HepG2 (cell line): ENCODE measurements at regions not wholly inside any gene's neighbourhood (a gene's known extent, or its start where the extent isn't known, plus 50 kb on each side); places are given as distances from the start of the nearest gene placed in this dataset.

Experiments
- ATAC-seq: fragments of 200-7000 bp; cut with Tn5 transposase; 3 replicates; pipeline ENCODE4 v1.9.1; 2020; ENCODE audit warnings: mild to moderate bottlenecking, moderate library complexity
- BruUV-seq: library from RNA; stranded (reverse); fragments of 400-500 nt; replicated peaks from 2 replicates; lab custom pipeline; 2021; lab: Mats Ljungman, UMichigan
- CTCF ChIA-PET: fragments of 300-600 bp; formaldehyde crosslinking; extraction: SDS; loops from one replicate; lab custom pipeline; 2021; ENCODE audit warnings: low total read pairs, inconsistent platforms, low intra/inter-chr PET ratio; lab: Yijun Ruan, JAX
- POLR2A ChIA-PET: fragments of 350-600 bp; sonication (Branson Sonifier 250); formaldehyde crosslinking; loops from one replicate; lab custom pipeline; 2020; ENCODE audit warnings: antibody characterized with exemption, inconsistent platforms; lab: Yijun Ruan, JAX
- DNase-seq: peaks from one replicate; pipeline ENCODE4 v3.0.0-alpha.2; 2015; ENCODE audit warnings: low spot score
- FAIRE-seq: peaks from 3 replicates; lab custom pipeline; 2011; peaks lifted over from hg19 to GRCh38; lab: Jason Lieb, UNC
- H2AFZ ChIP-seq: one replicate; pipeline ENCODE4 v1.6.1; 2011; ENCODE audit warnings: low read length, inconsistent platforms
- H3K27ac ChIP-seq: fragments of 300-600 bp; 3 replicates; pipeline ENCODE4 v1.8.0; 2011; ENCODE audit warnings: mixed run types, mild to moderate bottlenecking, mixed read lengths, low read length, inconsistent platforms; ENCODE audit not compliant: insufficient read depth; ENCODE audit errors: extremely low read length
- H3K27me3 ChIP-seq, 2 experiments: fragments of 200-600 bp in 1 of 2; 2 replicates in 1 of 2; 3 replicates in 1 of 2; pipeline versions ENCODE4 v1.6.0 to v1.8.0; 2011; ENCODE audit warnings: low read length in 2 of 2, mild to moderate bottlenecking in 2 of 2, moderate library complexity in 2 of 2, inconsistent platforms in 1 of 2; ENCODE audit not compliant: insufficient read depth in 2 of 2, control insufficient read depth in 1 of 2
- H3K36me3 ChIP-seq, 2 experiments: fragments of 200-600 bp in 1 of 2; replicated peaks in 1 of 2; 2 replicates in 1 of 2; 3 replicates in 1 of 2; pipeline versions ENCODE4 v1.5.1 to v1.8.0; 2011; ENCODE audit warnings: low read length in 2 of 2, inconsistent platforms in 1 of 2; ENCODE audit not compliant: insufficient read depth in 2 of 2, control insufficient read depth in 1 of 2
- H3K4me1 ChIP-seq: 2 replicates; pipeline ENCODE4 v1.5.1; 2012; ENCODE audit warnings: low read length, inconsistent platforms; ENCODE audit not compliant: insufficient read depth
- H3K4me2 ChIP-seq: 2 replicates; pipeline ENCODE4 v1.6.0; 2011; ENCODE audit warnings: low read depth, low read length, inconsistent platforms
- H3K4me3 ChIP-seq, 3 experiments: fragments of 200-600 bp in 1 of 3; sonication (generic), shearing (Covaris generic) in 1 of 3; replicated peaks in 1 of 3; 2 replicates each; pipeline ENCODE4 v1.5.1; 2011 to 2016; ENCODE audit warnings: low read length in 3 of 3, inconsistent platforms in 2 of 3, low read depth in 2 of 3, mild to moderate bottlenecking in 2 of 3, control low read depth in 1 of 3, mixed read lengths in 1 of 3; ENCODE audit not compliant: insufficient read depth in 1 of 3
- H3K79me2 ChIP-seq: one replicate; pipeline ENCODE4 v1.6.1; 2011; ENCODE audit warnings: low read length, inconsistent platforms; ENCODE audit not compliant: insufficient read depth
- H3K9ac ChIP-seq: 2 replicates; pipeline ENCODE4 v1.6.0; 2011; ENCODE audit warnings: mild to moderate bottlenecking, low read depth, low read length, inconsistent platforms; ENCODE audit not compliant: insufficient read depth
- H3K9me3 ChIP-seq: 2 replicates; pipeline ENCODE4 v1.5.1; 2012; ENCODE audit warnings: mild to moderate bottlenecking, low read length
- H4K20me1 ChIP-seq: 2 replicates; pipeline ENCODE4 v1.6.0; 2011; ENCODE audit warnings: inconsistent platforms, mild to moderate bottlenecking, low read length, moderate library complexity; ENCODE audit not compliant: insufficient read depth
- BHLHE40 ChIP-seq: IDR thresholded peaks from 2 replicates; pipeline ENCODE4 v1.6.1; 2011; ENCODE audit warnings: low read length, improper control_type of control experiment
- DMAP1 ChIP-seq: IDR thresholded peaks from 2 replicates; pipeline ENCODE4 v1.6.1; 2016
- EED ChIP-seq: sonication (generic); formaldehyde crosslinking; IDR thresholded peaks from 2 replicates; pipeline ENCODE4 v1.5.0; 2020; ENCODE audit warnings: mild to moderate bottlenecking, missing genetic modification reagents
- FOSL2 ChIP-seq: sonication (generic); formaldehyde crosslinking; IDR thresholded peaks from 2 replicates; pipeline ENCODE4 v1.4.0; 2020; ENCODE audit warnings: missing genetic modification reagents
- HMG20A ChIP-seq: IDR thresholded peaks from 2 replicates; pipeline ENCODE4 v1.6.1; 2016; ENCODE audit warnings: borderline replicate concordance
- IKZF4 ChIP-seq: sonication (generic); formaldehyde crosslinking; IDR thresholded peaks from 2 replicates; pipeline ENCODE4 v1.5.1; 2020; ENCODE audit warnings: borderline replicate concordance, mild to moderate bottlenecking, low read depth, missing genetic modification reagents; ENCODE audit errors: not compliant biosample characterization
- MZF1 ChIP-seq: sonication (generic); formaldehyde crosslinking; IDR thresholded peaks from 2 replicates; pipeline ENCODE4 v1.8.1; 2023; ENCODE audit warnings: mild to moderate bottlenecking, missing genetic modification reagents, borderline replicate concordance
- NR2C2 ChIP-seq: sonication (generic); formaldehyde crosslinking; IDR thresholded peaks from 2 replicates; pipeline ENCODE4 v1.4.0; 2020; ENCODE audit warnings: missing genetic modification reagents, mild to moderate bottlenecking, moderate library complexity, borderline replicate concordance
- RXRB ChIP-seq: IDR thresholded peaks from 2 replicates; pipeline ENCODE4 v1.6.1; 2016; ENCODE audit warnings: borderline replicate concordance, missing genetic modification reagents, missing compliant biosample characterization
- SIX1 ChIP-seq: sonication (generic); formaldehyde crosslinking; IDR thresholded peaks from 2 replicates; pipeline ENCODE4 v1.4.0; 2020; ENCODE audit warnings: missing genetic modification reagents, borderline replicate concordance
- STAT5B ChIP-seq: sonication (generic); formaldehyde crosslinking; IDR thresholded peaks from 2 replicates; pipeline ENCODE4 v1.4.0; 2020; ENCODE audit warnings: missing genetic modification reagents
- WIZ ChIP-seq: sonication (generic); formaldehyde crosslinking; IDR thresholded peaks from 2 replicates; pipeline ENCODE4 v1.5.1; 2020; ENCODE audit warnings: mild to moderate bottlenecking, missing genetic modification reagents
- ZNF296 ChIP-seq: sonication (generic); formaldehyde crosslinking; conservative IDR thresholded peaks from 2 replicates; pipeline ENCODE4 v1.5.0; 2020; ENCODE audit warnings: mild to moderate bottlenecking, missing genetic modification reagents
- ZNF3 ChIP-seq: IDR thresholded peaks from 2 replicates; pipeline ENCODE4 v1.7.0; 2017; ENCODE audit warnings: inconsistent platforms
- ZNF512 ChIP-seq: sonication (generic); formaldehyde crosslinking; IDR thresholded peaks from 2 replicates; pipeline ENCODE4 v1.4.0; 2020; ENCODE audit warnings: mild to moderate bottlenecking, missing genetic modification reagents
- ZNF543 ChIP-seq: sonication (generic); formaldehyde crosslinking; IDR thresholded peaks from 2 replicates; pipeline ENCODE4 v1.4.0; 2020; ENCODE audit warnings: mild to moderate bottlenecking, missing genetic modification reagents
- ZNF615 ChIP-seq: sonication (generic); formaldehyde crosslinking; IDR thresholded peaks from 2 replicates; pipeline ENCODE4 v1.5.0; 2020; ENCODE audit warnings: mild to moderate bottlenecking, missing genetic modification reagents, borderline replicate concordance
- WGBS: methylation state at CpG from one replicate; pipeline ENCODE4 v1.1.6; 2017; ENCODE audit warnings: low lambda C conversion rate; 5-methylcytosine and 5-hydroxymethylcytosine counted together
- in situ Hi-C: cut with HindIII; loops from 2 replicates; pipeline ENCODE4 v1.10.0; 2017; ENCODE audit warnings: low pct_unique_long_range_greater_than_20kb; ENCODE audit not compliant: extremely low pct_ligation_motif_present
- intact Hi-C: fragments of 100-400 bp; cut with micrococcal nuclease; formaldehyde crosslinking; loops from one replicate; pipeline ENCODE4 v1.10.0; 2022; ENCODE audit not compliant: unreplicated experiment
- TF ChIP-seq, protein P1 (sequence below): sonication (generic); formaldehyde crosslinking; IDR thresholded peaks from 2 replicates; pipeline ENCODE4 v1.4.0; 2020; ENCODE audit warnings: low read depth, mild to moderate bottlenecking, missing genetic modification reagents

GRCh38 chr13:107023335-107023734 is 455.4 kb upstream of the ARGLU1 start:
- Histone ChIP-seq H3K27ac (no peak overlapping the region), H3K27me3 (no peaks in the 10 kb centered on the region), H3K4me1 (no peaks in the 10 kb centered on the region), H3K9me3 (peaks cover 16% of the 10 kb centered on the region; the same call in 1 of the 2 replicates), H3K79me2 (no peaks in the 10 kb centered on the region), H3K4me3 (no peak overlapping the region), H2AFZ (no peak overlapping the region), H3K36me3 (no peaks in the 10 kb centered on the region), H3K4me2 (no peak overlapping the region), H3K9ac (no peak overlapping the region), H4K20me1 (no peaks in the 10 kb centered on the region)
- BruUV-seq, result no TSS peak
- WGBS, result 33% methylated on average over 2 of the region's 2 CpGs
- ChIA-PET CTCF (no interaction called here), POLR2A (no interaction called here)
- no peak for DNase-seq
- no peak for TF ChIP-seq STAT5B
- no peak for TF ChIP-seq IKZF4 (CRISPR knock-in tag)
- TF ChIP-seq ZNF512 (CRISPR knock-in tag), result no peak
- no peak for TF ChIP-seq ZNF3
- TF ChIP-seq FOSL2 (CRISPR knock-in tag), result no peak
- TF ChIP-seq, protein P1, sequence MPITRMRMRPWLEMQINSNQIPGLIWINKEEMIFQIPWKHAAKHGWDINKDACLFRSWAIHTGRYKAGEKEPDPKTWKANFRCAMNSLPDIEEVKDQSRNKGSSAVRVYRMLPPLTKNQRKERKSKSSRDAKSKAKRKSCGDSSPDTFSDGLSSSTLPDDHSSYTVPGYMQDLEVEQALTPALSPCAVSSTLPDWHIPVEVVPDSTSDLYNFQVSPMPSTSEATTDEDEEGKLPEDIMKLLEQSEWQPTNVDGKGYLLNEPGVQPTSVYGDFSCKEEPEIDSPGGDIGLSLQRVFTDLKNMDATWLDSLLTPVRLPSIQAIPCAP (CRISPR knock-in tag), result no peak
- TF ChIP-seq RXRB (CRISPR knock-in tag), result no peak
- no peak for TF ChIP-seq ZNF543 (CRISPR knock-in tag)
- TF ChIP-seq ZNF296 (CRISPR knock-in tag), result no peak
- TF ChIP-seq NR2C2, result no peak
- no peak for TF ChIP-seq HMG20A
- TF ChIP-seq SIX1 (CRISPR knock-in tag), result no peak
- TF ChIP-seq BHLHE40, result no peak
- no peak for TF ChIP-seq WIZ (CRISPR knock-in tag)
- TF ChIP-seq DMAP1 (CRISPR knock-in tag), result no peak
- no peak for TF ChIP-seq EED (CRISPR knock-in tag)
- no peak for TF ChIP-seq MZF1 (CRISPR knock-in tag)
- no peak for TF ChIP-seq ZNF615 (CRISPR knock-in tag)
- ATAC-seq, result no peak
- FAIRE-seq, result no peak
- in situ Hi-C loops, result no loop called here
- intact Hi-C loops, result no loop called here
